NCI-H1930 (cell line): ENCODE measurements at regions not wholly inside any gene's neighbourhood (a gene's known extent, or its start where the extent isn't known, plus 50 kb on each side); places are given as distances from the start of the nearest gene placed in this dataset.

Source experiments
- DNase-seq, 2 experiments: peaks; one replicate each; lab custom pipeline; 2025; lab: John Stamatoyannopoulos, UW

DNA sequence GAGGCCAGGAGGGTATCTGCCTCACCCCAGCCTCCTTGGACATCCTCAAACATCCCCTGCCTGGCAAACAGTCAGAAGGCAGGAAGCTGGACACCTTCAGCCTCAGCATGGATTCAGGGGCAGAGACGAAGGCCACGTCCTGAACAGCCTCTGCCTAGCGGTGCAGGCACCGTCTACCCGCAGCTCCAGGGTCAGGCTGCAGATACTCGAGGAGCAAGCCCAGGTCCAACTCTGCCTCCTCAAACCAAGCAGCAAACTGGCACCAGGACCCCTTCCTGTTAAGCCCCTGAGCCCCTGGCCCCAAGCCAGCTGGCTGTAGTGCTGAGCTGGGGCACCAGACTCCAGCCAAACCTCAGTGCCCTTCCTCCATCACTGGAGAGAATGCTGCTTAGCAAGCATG lies 494.7 kb downstream of the NPHP4 start:
- no peak for DNase-seq

DNA sequence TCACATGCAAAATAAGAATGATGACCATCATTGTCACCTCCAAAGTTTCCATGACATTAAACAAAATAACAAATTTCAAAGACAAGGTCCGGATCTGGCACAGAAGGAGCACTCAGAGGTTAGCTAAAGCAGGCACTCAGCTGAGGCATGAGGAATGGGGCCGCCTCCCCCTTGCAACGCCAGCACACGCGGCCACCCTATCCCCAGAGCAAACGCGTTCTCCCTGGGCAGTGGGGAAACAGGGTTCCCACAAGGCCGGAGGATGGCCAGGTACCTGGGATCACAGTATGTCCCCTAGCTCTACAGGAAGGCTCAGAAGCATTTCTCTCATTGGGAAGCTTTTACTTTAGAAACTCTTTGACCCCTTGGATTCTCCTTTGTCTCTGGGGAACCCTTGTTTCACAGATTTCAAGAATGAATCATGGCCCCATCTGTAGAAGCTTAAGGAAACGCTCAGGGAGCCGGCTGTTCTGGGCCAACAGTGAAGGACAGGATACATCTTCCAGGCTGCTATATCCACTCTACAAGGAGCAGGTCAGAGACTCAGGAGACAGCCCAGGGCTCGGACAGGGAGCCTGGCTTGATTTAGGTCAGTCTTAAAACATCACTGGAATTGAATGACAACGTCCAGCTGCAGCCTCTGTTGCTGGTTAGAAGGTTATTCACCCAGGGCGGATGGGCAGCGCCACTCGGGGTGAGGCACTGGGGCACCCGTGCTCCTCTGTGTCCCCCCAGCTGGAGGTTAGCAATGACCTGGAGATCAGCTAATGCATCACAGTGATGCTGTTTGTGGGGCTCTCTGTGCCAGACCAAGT lies 496.4 kb downstream of the NPHP4 start:
- no peak for DNase-seq

- no peak for DNase-seq
Measured at GRCh38 chr1:5494518-5494917, 497.7 kb downstream of the NPHP4 start.

DNA sequence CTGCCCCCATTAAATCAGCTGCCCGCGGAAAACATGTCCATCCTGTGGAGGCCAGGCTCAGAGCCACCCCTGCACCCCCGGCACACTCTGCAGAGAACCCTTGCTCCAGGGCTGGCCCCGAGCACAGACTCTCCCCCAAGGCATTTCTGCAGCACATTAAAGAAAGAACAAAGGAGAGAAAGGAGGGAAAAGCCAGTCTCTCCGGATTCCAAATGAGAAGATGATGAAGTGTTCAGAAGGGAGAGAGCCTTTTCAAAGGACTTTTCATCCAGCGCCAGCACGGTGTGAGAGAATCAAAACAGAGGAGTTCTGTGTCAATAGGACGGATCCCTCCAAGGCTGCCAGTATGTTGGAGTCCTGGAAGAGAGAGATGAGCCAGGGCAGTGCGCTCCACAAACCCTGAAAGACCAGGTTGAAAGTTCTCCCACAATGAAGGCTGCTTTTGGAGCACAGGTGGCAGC lies 498.3 kb downstream of the NPHP4 start:
- DNase-seq, result no peak

DNA sequence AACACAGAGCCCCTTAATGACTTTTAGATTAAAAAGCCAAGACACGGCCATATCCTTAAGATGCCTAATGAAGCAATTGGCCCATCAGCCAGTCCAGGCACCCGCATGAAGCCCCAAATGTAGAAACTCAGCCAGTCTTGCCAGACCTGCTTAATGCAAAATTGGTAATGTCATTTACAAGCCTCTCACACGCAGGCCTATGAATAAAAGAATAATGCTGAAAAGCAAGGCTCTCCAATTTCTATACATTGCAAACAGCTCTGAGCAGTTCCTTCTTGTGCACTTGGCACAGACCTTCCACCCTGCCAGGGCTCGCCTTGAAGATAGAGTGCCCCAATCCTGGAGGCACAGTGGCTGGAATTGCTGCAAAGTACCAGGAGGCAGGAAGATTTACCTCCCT lies 498.9 kb downstream of the NPHP4 start:
- no peak for DNase-seq

- no peak for DNase-seq
Measured at GRCh38 chr1:5492846-5493245, 499.4 kb downstream of the NPHP4 start.

DNA sequence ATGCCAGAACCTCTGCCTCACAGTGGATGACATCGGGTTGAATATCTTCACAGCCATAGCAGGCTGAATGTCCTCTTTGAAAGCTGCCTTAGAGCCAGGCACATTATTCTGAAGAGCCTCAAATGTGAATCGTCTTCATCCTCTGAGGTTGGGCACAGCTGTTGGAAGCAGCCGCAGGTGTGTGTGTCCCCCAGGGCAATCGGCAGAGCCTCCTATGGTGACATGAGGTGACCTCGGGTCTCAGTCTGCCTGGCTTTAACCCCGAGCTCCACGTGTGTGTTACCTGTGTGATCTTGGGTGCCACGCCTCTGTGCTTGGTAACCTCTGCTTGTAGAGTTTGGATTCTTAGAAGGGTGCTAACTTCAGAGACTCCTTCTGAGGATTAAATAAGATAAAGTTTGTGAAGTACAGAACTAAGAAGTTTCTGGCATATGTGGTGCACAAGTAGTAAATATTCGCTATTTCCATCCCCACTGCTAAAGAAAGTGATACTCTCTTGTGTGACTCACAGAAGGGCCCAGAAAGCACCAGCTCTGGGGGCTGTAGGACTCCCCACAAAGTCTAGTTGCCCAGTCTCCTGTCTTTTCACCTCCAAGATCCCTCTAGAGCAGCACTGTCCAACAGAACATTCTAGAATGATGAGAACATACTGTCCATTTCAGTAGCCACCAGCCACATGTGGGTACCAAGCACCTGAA lies 500.9 kb downstream of the NPHP4 start:
- DNase-seq, result no peak

DNA sequence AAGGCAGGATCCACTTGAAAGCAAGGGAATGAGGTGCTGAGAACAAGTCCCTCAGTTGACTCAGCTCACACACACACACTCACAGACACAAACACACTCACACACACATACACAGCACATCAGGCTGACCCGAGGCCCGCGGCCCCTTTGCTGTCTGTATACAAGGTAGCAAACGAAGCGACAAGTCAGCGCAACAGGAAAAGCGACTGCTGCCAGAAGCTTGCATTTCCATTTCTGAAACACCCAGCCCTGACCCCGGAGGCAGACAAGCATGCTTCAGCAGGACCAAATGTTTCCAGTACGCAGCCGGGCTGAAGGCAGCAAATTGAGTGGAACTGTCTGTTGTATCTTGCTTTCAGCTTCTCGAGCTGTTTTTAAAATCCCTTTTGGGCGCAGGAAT lies 501.6 kb downstream of the NPHP4 start:
- DNase-seq, result no peak

- no peak for DNase-seq
Measured at GRCh38 chr1:5488448-5488847, 503.8 kb downstream of the NPHP4 start.

DNA sequence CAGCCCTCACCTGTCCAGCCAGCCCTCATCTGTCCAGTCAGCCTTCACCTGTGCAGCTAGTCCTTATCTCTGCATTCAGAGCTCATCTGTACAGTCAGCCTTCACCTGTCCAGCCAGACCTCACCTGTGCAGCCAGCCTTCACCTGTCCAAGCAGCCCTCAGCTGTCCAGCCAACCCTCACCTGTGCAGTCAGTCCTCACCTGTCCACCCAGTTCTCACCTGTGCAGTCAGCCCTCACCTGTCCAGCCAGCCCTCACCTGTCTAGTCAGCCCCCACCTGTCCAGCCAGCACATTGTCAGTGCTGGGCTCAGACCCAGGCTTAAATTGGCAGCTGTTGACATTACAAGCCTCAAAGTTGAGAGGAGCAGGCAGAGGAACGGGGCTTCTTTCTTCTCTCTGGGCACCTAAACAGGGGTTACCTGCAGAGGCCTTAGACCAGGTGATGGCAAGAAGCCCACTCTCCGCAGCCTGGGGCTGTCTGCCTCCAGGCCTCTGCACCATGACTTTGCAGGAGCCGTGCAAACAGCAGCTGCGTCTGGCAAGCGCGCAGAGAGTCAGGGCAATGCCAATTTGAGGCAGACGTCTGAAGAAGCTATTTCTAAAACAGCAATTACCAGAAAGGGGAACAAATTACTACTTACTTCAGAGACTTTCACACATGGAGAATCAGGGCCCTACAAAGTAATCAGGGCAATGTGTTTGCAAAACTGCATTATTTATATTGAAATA lies 506.1 kb downstream of the NPHP4 start:
- no peak for DNase-seq

DNA sequence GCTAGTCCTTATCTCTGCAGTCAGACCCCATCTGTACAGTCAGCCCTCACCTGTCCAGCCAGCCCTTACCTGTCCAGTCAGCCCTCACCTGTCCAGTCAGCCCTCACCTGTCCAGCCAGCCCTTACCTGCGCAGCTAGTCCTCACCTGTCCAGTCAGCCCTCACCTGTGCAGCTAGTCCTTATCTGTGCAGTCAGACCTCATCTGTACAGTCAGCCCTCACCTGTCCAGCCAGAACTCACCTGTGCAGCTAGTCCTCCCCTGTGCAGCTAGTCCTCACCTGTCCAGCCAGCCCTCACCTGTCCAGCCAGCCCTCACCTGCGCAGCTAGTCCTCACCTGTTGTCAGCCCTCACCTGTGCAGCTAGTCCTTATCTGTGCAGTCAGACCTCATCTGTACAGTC lies 506.8 kb downstream of the NPHP4 start:
- DNase-seq, result no peak

GRCh38 chr1:5484451-5485165 lies 507.6 kb downstream of the NPHP4 start:
- DNase-seq, result no peak

DNA sequence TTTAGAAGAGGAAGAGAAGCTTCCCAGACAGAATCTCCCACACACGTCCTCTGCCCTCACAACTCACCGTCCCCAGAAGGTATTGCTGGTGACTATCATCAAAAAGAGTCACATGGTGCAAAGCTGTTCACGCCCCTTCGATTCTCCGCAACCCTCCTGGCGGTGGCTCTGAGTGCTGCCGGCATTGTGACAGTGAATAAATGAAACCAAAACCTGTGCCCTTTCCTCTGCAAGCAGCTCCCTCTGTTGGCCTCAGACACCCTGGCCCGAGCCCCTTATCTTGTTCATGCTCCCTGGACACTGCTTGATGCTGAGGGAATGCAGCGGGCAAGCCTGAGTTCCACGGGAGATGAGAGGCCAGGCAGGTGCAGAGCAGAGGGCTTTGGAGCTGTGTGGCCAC lies 510.3 kb downstream of the NPHP4 start:
- no peak for DNase-seq

- no peak for DNase-seq
Measured at GRCh38 chr1:5480906-5481305, 511.3 kb downstream of the NPHP4 start.

DNA sequence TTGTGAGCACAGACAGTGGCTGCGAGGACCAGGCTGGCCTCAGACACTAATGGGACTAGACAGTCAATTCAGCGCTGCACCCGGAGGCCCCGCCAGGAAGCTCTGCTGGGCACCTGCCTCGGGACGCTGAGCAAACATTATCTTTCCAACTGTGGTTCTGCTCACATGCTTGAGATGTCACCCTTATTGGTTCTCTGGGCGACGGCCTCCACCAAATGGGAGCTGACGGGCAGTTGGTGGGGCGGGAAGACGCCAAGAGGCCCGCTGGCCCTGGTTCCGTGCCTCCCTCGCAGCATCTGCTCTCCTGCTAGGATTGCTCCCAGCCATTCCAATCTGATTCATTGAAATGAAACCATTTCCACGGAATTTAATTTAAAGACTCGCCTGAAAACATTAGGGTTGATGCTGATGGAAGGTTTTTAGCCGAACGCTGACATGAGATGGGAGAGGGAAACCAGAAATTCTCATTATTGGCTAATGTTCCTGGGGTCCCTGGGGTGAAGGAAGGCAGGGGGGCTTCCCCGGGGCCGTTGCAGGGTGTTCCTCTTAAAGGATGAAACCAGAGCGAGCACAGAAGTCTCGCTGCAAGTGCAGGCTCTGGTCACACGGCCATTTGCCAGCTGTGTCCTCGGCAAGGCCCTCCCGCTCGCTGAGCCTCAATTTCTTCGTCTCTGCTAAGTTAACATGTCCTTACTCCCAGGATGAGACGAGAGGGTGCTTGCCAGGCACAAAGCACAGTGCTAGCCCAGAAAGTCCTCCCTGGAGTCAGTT lies 512.2 kb downstream of the NPHP4 start:
- no peak for DNase-seq

GRCh38 chr1:5478961-5479360 lies 513.3 kb downstream of the NPHP4 start:
- DNase-seq, result no peak

GRCh38 chr1:5478156-5478695 lies 514.0 kb downstream of the NPHP4 start:
- no peak for DNase-seq

DNA sequence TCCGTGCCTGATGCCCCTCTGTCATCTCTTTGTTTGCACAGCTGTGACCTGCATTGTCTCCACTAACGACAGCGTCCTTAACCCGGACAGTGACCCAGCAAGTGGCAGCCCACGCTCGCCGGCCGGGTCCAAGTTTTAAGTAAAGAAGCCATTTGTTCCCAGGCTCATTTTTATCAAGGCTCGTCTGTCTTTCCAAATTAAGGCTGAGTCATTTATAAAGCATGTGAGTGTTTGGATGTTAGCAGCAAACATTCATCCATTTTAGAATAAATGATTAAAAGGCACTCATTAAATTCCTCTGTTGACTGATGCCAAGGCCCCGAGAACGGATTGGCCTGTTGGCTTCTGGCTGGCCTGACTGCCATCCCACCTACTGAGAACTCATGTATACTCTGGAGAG lies 514.5 kb downstream of the NPHP4 start:
- no peak for DNase-seq

- no peak for DNase-seq
Measured at GRCh38 chr1:5475572-5475971, 516.7 kb downstream of the NPHP4 start.

DNA sequence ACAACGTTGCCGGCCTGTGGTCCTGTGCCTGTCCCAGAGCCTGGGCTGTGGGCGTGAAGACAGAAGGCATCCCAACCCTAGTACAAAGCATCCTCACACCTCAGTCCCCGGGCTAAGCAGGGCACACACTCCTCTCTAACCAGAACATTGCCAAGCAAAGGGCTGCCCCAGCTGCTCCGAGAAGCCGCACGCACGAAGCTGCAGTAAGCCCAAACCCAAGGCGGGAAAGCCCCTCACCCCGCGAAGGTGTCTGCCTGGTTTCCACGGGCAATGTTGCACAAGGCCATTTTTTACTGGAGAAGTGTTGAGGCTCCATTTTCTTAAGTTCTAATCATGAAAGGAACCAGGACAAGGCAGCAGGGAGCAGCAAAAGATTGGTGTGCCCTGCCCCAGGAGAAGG lies 519.0 kb downstream of the NPHP4 start:
- DNase-seq, result no peak

DNA sequence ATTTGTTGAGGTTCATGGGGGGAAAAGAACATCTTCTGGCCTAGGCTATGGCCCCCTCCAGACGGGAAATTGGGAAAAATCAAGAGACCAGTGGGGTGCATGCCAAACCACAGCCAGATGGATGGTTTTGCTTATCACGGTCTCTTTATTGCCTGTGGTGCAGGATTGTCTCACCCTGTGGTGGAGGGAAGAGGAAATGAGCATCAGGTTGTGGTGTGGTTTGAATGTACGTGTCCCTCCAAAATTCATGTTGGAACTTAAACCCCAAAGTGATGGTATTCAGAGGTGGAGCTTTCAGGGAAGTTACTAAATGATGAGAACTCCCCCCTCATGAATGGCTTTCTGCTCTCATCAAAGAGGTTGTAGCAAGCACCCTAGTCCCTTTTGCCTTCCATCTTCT lies 525.7 kb downstream of the NPHP4 start:
- no peak for DNase-seq
